Testis (tissue), 2 donors: ENCODE measurements at regions not wholly inside any gene's neighbourhood (a gene's known extent, or its start where the extent isn't known, plus 50 kb on each side); places are given as distances from the start of the nearest gene placed in this dataset.

ENCODE experiments used
- CTCF ChIP-seq, 3 experiments: fragments of 450-650 bp in 2 of 3; fragments of 200-600 bp in 1 of 3; sonication (generic) in 1 of 3; IDR thresholded peaks; one replicate each; pipeline ENCODE4 v1.5.1; 2016 to 2019; ENCODE audit warnings: antibody characterized with exemption in 3 of 3, mild to moderate bottlenecking in 2 of 3, moderate library complexity in 1 of 3
- POLR2A ChIP-seq: fragments of 450-650 bp; IDR thresholded peaks from one replicate; pipeline ENCODE4 v1.6.1; 2017; ENCODE audit warnings: antibody characterized with exemption, mild to moderate bottlenecking, moderate library complexity

- TF ChIP-seq POLR2A (no peak), CTCF (IDR thresholded peaks at IDR 0.05) (no peak)
These were observed 77.9 kb downstream of the CXXC4 start for GRCh38 chr4:104416725-104417356.
